ENCODE measurements at regions not wholly inside any gene's neighbourhood (a gene's known extent, or its start where the extent isn't known, plus 50 kb on each side); places are given as distances from the start of the nearest gene placed in this dataset.
"Not testable (repeated sequence)": the region's sequence is repeated elsewhere in the genome, so short reads cannot be mapped to it uniquely, and the experiment has no call there.

DNA sequence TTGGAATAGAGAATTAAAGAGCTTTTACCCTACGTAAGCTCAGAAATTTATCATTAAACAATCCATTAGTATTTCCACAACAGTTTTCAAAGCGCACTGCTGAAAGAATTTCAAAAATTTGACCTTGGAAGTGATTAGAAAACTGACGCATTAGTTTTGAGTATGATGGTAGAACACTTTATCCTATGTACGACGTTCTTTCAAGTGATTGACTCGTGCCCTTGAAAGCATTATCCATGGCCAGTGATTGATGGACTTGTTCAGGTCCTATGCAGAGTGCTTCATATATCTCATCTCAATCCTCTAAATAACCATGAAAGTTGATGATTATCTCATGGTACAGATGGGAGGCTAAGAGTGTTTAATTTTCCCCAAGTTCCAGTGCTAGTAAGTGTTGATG, 697.2 kb downstream of the USP25 start:
- DNase-seq: no peak

DNA sequence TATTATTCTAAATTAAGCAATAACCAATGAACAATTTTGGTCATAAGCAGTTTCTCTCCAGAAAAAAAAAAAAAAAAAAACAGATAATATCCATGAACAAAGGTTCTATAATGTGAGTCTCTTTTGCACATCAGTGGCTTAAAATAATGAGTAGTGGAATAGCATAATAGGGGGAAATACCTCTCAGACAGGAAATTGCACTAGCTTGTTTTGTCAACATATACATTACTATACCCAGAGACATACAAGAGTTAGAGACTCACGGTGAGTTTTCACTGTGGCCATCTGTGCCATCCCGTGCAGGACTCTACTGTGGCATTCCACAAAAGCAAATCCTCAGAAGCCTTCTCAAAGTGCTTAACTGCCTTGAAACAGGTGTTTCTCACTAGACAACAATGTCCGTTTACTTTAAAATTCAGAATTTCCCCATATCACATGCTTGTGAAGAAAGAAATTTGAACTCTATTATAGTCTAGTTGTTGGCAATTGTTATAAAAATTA, 697.9 kb downstream of the USP25 start:
- no peak for DNase-seq

DNA sequence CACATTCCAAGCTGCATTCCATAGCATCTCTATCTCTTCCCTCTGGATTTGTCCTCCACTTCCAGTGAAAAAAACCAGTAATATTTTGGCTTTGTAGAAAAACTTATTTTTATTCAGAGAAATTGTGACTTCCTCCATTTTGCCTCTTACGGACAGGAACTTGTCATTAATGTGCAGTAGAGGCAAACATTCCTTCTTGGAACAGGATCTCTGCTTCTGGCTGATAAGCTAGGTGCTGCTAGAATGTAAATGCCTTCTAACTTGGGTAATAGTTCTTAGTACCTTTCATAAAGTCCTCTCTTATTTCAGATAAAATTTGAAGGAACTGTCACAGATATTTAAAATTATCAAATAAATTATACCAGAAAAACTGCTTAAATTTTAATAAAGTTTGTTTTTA, 707.8 kb downstream of the USP25 start:
- DNase-seq: no peak

DNA sequence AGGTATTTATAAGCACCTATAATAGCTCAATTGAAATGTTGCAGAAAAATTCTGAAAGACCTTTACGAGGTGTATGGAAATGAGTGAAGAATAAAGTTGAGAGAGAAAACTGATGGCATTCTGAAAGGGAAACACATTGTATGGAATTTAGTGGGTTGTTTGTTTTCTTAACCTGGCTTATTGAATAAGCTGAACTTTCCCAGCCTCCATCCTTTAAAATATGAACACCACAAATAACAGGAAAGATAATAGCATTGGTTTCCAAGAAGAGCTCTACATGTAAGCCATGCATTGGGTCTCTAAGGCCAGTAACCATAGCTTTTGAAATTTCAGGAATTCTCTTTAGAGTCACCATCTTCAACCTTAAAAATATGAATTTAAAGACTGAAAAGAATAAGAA, 709.0 kb downstream of the USP25 start:
- no peak for DNase-seq

DNA sequence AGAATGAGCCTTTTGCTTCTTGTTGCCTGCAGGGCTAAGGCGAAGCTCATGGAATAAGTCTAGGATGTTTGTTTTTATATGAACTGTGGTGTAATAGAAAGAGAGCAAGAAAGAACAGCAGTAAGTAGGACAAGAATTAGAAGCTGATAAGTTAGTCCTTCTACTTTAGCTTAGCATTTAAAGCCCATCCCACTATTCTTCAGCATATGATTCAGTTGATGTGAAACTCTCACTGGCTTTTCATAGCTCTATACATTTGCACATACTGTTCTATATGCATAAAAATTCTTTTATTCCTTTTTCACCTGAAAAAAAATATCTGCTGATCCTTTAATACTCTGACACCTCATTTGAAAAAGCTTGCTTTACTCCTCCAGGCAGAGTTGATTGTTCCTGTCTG, 712.0 kb downstream of the USP25 start:
- DNase-seq: no peak

DNA sequence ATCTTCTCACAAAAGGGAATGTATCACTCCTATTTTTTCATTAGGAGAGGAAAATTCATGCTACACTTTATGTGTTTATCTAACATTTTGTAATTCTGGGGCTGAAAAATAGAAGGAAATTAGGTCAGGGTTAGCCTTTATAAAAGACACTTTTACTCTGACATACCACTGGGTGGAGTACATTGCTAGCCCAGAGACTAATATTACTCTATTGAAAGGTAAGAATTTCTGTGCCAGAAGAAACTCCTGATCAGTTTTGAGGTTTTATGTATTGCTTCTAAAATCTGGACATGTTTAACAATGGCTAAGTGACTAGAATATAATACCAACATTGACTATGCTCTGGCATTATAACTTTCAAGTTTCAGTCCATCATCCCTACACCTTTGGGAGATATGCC, 724.6 kb downstream of the USP25 start:
- no peak for DNase-seq

DNA sequence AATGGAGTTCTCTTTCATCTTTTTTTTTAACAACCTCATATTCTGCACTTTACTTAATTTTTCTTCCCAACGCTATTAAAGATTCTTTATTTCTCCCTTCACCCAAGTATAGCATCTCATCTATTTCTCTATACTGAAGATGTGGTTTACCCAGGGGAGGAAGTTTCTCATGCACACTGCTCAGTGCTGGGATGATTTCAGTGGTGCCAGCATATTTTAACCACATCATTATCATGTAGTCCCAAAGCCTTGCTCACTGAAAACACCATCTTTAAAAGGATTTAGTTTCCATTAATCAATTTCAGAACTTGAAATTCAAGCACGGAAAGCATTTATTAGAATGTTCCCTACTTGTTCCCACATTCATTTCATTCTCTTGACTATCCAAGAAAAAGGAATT, 725.7 kb downstream of the USP25 start:
- DNase-seq: no peak

DNA sequence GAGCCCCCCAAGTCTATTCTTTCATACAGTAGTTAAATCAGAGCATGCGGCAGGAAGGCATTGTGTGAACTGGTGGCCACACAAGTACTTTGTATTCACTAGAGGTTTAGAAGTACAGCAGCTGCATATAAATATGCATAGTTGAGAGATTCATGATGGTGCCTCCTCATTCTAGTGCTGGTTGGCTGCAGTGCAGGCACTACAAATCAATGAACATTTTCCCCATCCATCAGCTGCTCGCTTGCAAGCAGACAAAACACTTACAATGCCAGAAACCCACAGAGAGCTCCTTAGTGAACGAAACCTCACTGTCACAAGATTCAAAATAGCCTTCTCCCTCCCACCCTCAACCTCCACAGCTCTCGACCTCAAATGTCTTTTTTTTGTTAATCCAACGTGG, 726.2 kb downstream of the USP25 start:
- DNase-seq: no peak

DNA sequence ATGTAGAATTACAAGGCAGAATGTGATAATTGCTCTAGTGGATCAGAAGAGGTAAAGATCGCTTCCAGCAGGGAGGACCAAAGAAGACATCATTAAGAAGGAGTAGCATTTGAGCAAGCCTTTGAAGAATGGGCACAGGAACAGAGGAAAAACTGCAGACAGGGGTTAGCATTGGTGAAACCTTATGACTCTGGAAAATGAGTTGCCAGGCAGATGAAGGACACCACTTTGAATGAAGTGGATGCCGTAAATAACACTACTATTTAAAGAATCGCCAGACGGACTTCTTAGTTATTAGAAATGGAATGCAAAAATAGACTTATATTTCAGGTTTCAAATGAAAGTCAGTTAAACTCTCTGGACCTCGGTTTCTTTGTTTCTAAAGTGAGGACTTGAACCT, 727.7 kb downstream of the USP25 start:
- DNase-seq: no peak

DNA sequence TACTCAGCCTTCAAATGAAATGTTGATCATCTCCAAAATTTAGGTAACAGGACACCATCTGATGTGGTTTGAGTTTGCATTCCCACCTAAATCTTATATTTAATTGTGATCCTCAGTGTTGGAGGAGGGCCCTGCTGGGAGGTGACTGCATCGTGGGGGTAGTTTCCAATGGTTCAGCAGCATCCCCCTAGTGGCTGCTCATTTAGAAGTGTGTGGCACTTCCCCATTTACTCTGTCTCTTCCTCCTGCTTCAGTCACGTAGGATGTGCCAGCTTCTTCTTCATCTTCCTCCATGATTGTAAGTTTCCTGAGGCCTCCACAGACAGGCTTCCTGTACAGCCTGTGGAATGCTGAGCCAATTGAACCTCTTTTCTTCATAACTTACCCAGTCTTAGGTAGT, 731.2 kb downstream of the USP25 start:
- no peak for DNase-seq

DNA sequence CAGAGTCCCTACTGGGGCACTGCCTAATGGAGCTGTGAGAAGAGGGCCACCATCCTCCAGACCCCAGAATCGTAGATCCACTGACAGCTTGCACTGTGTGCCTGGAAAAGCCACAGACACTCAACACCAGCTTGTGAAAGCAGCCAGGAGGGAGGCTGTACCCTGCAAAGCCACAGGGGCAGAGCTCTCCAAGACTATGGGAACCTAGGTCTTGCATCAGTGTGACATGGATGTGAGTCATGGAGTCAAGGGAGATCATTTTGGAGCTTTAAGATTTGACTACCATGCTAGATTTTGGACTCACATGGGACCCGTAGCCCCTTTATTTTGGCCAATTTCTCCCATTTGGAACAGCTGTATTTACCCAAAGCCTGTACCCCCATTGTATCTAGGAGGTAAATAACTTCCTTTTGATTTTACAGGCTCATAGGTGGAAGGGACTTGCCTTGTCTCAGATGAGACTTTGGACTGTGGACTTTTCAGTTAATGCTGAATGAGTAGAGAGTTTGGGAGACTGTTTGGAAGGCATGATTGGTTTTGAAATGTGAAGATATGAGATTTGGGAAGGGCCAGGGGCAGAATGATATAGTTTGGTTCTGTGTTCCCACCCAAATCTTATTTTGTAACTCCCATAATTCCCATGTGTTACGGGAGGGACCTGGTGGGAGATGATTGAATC, 734.6 kb downstream of the USP25 start:
- not testable (repeated sequence) for DNase-seq

DNA sequence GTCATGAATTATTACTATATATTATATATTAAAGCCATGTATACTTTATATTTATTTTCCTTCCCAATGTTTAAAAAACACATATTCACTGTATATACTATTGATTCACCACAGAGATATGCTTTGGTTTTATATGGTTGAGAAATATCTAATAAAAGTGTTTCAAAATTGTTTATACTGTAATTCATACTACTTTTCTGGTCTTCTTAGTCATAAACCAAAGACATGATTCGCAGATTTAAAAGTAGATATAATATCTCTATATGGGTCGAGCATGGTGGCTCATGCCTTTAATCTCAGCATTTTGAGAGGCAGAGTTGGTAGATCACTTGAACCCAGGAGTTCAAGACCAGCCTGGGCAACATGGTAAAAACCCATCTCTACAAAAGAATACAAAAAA, 738.4 kb downstream of the USP25 start:
- no peak for DNase-seq

DNA sequence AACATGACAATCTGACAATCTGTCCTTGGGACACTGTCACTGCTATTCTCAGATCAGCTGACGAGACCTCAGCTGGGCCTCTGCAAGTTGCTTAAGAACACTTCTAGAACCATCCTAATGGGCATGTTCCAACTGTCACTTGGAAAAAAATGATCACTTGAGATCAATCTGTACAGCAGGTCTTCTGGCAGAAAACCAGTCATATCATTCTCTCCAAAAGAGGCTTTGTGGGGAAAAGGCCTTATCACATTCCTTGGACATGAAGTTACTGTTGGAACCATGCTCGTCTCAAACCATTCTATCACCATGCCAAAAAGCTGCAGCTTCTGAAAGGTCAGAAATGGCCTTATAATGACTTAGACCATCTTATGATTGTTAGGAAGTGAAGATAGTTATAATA, 744.2 kb downstream of the USP25 start:
- no peak for DNase-seq

DNA sequence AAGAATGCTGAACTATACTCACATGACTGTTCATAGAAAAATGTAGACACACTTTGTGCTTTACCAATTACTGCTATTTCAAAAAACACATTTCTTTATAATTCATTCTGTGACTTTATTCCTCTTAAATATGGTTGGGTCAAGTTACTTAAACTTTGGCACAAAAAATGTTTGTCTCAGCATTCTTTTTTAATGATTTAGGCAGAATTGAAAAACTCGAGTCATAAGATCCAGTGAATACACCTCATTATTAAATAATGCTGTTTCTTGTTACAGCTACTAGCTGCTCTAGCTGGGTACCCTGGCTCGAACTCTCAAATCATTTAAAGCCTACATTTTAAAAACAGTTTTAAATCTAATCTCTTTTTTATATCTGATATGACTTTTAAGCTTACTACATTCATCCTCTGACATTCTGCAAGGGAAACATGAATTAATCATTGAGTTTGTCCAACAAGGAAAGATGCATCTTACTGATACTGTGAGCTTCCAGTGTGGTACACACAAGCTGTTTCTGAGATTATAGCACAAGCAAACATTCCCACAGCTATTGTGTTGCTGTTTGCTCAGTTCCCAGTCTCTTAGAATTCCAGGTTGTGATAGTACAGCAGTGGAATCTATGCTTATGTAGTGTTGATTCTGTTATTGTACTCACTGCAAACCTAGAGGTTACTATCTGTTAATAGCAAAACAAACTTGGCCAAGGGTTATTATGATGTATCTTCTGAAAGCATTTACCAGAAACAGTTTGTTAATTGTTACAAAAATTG, 746.5 kb downstream of the USP25 start:
- DNase-seq: no peak

DNA sequence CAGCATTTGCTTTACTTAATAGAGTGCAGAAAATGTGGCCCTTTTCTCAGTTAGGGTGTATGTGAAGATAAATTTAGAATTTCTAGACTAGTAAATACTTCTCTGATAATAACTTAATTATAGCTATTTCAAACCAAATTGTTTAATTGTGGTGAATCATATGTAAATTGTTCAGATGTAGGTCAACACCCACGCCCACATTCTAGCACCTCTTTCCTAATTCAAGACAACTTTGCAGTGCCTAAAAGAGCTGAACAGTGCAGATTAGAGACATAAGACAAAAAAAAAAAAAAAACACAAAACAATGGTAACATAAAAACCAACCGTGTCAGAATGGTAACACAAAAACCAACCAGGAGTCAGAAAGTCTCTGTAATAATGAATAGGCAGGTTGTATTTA, 758.3 kb downstream of the USP25 start:
- DNase-seq: no peak

DNA sequence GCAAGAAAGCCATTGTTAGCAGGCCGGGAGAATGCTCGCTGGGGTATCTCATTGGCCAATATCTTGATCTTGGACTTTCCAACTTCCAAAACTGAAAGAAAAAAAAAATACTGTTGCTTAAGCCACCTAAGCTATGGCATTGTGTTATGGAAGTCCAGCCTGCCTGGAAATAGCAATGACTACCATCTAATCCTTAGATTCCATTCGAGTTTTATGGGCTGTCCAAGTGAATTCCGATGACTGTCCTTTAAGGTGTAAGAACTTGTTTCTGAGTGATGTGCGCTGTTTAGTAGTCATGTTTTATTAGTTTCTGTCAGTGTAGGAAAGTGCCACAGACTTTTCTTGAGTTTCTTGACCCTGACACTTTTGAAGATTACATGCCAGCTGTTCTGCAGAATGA, 762.6 kb downstream of the USP25 start:
- no peak for DNase-seq

DNA sequence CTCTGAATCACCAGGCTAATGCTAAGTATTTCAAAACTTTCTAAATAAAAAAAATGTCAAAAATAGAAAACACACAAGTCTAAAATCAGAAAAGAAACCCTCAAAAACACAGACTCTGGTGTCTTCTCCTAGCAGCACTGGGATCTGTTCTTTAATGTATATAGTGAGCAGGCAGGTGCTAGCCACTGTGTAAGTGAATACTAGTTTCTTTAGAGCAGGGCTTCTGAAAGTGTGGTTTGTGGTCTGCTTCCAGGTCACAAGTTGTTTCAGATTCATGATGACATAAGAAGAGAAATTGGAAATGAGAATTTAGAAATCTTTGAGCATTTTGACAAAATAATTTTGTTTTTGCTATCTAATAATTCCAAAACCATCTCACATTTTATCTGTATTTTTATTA, 763.1 kb downstream of the USP25 start:
- no peak for DNase-seq

DNA sequence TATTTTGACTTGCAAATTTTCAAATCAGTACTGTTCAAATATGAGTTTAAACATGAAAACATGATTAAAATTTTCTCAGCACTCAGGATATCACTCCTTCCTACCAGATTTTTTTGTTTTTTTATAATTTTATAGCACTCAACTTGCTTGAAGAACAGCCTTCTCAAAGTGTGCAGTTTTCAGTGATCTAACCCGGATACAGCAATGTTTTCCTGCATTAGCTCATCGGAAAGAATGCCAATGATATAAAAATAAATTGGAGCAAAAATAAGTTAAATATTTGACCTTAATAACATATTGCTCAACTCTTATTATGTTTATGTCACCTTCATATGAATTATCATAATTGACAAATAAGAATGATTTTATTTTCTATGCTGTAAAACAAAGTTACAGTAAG, 766.8 kb downstream of the USP25 start:
- no peak for DNase-seq

DNA sequence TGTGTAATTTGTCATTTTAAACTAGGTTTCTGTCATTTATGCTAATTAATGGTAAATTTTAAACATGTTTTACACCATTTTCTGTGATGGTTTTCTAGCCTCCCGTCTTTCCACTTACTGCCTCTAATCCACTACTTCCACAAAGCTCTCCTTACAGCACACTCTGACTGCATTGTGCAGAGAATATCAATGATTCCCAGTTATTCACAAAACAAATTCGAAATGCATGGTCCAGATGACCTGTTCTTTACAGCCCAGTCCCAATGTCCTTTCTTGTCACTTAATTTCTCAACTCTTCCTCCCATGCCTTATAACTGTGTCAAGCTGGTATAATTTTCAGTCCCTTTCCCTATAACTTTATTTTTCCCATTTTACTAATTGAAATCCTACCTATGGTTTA, 770.5 kb downstream of the USP25 start:
- DNase-seq: no peak

DNA sequence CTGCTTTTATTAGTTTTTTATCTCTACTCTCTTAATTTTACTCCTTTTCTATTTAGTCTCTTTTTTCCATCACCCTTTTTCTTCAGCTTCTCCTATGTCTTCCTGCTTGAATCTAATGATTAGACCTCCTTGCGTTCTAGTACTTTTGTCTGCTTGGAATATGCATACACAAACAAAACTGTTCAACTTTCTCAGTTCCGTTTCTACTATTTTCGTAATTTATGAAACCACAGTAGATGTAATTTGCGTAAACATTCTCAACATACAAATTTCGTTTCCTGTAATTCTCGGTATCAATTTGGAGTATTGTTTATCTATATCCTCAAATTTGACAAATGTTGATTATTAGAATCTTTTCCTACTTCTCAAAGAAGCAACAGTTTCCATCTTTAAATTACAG, 772.5 kb downstream of the USP25 start:
- no peak for DNase-seq

DNA sequence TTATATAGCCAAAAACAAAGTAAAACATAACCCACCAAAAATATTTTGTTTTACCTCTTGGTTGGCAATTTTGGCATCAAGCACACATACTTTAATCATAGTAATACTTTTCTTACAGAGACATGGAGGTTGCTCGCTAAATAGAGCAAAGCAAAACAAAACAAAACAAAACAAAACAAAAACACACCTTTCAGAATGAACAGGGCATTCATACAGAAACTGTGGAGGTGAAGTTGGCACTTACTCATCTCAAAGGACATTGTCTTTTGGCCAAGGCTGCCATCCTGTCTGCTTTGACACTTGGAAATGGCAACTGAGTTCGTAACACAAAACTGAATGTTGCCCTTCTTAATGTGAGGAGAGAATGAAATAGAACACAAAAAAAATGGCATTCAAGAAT, 773.1 kb downstream of the USP25 start:
- DNase-seq: no peak

DNA sequence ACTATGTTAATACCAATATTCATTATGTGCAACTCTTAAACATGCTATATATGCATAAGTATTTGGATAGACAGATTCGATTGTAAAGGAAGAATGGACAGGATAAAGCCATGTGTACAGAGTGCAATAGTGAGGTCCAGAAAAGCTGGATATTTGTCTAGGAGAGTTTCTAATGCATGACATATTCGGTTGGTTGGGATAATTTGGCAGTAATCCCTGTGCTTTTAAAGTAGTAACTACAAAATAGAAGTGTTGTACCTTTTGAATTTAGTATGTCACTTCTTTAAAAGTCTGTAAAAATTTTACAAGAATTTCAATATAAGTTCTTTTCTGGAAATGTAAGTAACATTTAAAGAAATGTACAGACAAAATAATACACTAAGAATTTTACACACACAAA, 774.5 kb downstream of the USP25 start:
- no peak for DNase-seq

DNA sequence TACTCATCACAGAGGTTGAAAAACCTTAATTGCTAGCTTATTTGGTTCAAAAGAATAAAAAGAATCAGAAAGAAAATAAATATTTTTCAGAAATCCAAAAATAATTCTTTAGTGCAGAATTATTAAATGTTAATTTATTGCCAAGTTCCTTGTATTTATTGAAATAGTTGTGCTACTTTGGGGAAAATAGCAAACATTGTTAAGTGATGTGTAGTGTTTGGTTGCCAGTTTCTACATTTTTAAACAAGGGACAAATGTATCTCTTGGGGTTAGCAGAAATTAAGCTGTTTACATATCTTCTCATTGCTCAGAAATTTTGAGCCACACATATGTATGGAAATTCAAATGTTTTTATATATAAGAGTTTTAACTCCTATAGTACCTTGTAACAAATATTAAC, 775.0 kb downstream of the USP25 start:
- no peak for DNase-seq

DNA sequence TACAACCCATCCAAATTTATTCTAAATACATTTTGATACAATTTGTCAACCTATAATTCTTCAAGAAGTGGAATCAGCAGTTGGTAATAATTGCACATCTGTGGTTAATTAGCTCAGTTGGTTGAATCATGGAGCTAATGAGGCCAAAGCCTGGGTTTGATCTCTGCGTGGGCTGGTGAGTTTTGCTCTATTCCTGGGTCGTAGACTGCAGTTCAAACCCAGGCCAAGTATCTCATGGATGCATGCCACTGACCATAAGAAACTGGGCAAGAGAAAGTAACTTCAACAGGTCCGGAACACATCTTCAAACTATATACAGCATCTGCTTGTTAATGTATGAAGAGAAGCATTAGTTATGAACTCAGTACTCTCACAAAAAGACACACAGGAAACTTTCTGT, 779.7 kb downstream of the USP25 start:
- DNase-seq: no peak

DNA sequence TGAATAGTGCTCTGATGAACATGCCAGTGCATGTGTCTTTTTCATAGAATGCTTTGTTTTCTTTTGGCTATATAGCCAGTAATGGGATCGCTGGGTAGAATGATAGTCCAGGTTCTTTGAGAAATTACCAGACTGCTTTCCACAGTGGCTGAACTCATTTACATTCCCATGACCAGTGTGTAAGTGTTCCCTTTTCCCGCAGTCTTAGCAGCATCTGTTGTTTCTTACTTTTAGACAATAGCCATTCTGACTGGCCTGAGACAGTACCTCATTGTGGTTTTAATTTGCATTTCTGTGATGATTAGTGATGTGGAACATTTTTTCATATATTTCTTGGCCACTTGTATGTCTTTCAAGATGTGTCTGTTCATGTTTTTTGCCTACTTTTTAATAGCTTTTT, 784.5 kb downstream of the USP25 start:
- DNase-seq: no peak

Measured in MV-4-11 (cell line).